Stimulated activated CD8-positive, alpha-beta memory T cell treated with anti-CD3 and anti-CD28 coated beads, Interleukin-2, amount 100 ng/mL, for 1 hour (primary cell): ENCODE measurements at regions not wholly inside any gene's neighbourhood (a gene's known extent, or its start where the extent isn't known, plus 50 kb on each side); places are given as distances from the start of the nearest gene placed in this dataset.
"Not testable (repeated sequence)": the region's sequence is repeated elsewhere in the genome, so short reads cannot be mapped to it uniquely, and the experiment has no call there.

Source experiments
- DNase-seq, 2 donors: peaks; one replicate each; pipeline ENCODE4 v3.0.0-alpha.2; 2020; ENCODE audit warnings: low read depth in 2 of 2

GRCh38 chr17:37829592-37830123 lies 84.8 kb upstream of the HNF1B start:
- DNase-seq: no peak

- DNase-seq: no peak
Measured at GRCh38 chr17:37828651-37829124, 83.8 kb upstream of the HNF1B start.

- no peak for DNase-seq
Measured at GRCh38 chr17:37827905-37828650, 83.2 kb upstream of the HNF1B start.

GRCh38 chr17:37826497-37827430 lies 81.9 kb upstream of the HNF1B start:
- DNase-seq: no peak

- DNase-seq: no peak
Measured at GRCh38 chr17:37825851-37826250, 81.0 kb upstream of the HNF1B start.

GRCh38 chr17:37824534-37825485 lies 80.0 kb upstream of the HNF1B start:
- no peak for DNase-seq

- DNase-seq: no peak
Measured at GRCh38 chr17:37823996-37824395, 79.1 kb upstream of the HNF1B start.

- DNase-seq: no peak
Measured at GRCh38 chr17:37820995-37821713, 76.3 kb upstream of the HNF1B start.

- DNase-seq: no peak
Measured at GRCh38 chr17:37820313-37820994, 75.6 kb upstream of the HNF1B start.

- no peak for DNase-seq
Measured at GRCh38 chr17:37818689-37819088, 73.8 kb upstream of the HNF1B start.

- DNase-seq: no peak
Measured at GRCh38 chr17:37816950-37817349, 72.1 kb upstream of the HNF1B start.

- no peak for DNase-seq
Measured at GRCh38 chr17:37815536-37815935, 70.7 kb upstream of the HNF1B start.

- DNase-seq: no peak
Measured at GRCh38 chr17:37813751-37814150, 68.9 kb upstream of the HNF1B start.

- not testable (repeated sequence) for DNase-seq
Measured at GRCh38 chr17:37808846-37809245, 64.0 kb upstream of the HNF1B start.

GRCh38 chr17:37802712-37803416 lies 58.0 kb upstream of the HNF1B start:
- DNase-seq: no peak

- DNase-seq: no peak
Measured at GRCh38 chr17:37802061-37802595, 57.3 kb upstream of the HNF1B start.

GRCh38 chr17:37801171-37801570 lies 56.3 kb upstream of the HNF1B start:
- no peak for DNase-seq

GRCh38 chr17:37797206-37797605 lies 52.3 kb upstream of the HNF1B start:
- no peak for DNase-seq

GRCh38 chr17:37796076-37796475 lies 51.2 kb upstream of the HNF1B start:
- DNase-seq: no peak
